ENCODE measurements at regions not wholly inside any gene's neighbourhood (a gene's known extent, or its start where the extent isn't known, plus 50 kb on each side); places are given as distances from the start of the nearest gene placed in this dataset.

DNA sequence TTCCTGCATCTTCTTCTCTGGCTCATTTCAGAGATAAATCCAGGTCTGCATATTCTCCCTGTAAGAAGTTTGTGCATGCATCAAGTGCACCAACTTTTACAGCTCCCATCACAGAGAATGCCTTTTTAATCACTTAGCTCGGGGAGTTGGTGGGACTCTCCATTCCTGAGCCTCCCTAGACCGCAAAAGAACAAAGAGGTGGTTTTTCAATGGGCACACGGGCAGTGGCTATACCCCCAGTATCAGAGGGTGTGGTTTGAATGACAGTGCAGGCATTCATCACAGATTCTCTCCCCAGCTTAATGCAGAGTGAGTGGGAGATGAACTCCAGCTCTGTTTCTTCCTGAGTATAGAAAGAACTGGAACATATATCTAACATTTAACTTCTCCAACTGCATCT lies 264.7 kb upstream of the NR4A3 start:
- H3K9me3 ChIP-seq = peaks cover 0 to 16% (median 0%) of the 10 kb centered on the region in 11 donors
- no peak overlapping the region for H3K27ac ChIP-seq
- intact Hi-C loops (cut with DNase I) = loop anchor here in 1 of 10 donors (10.0 kb wide), 1 partner anchor 72 kb away; no protein-coding TSS in a partner anchor
- peaks cover 0 to 2% (median 0%) of the 10 kb centered on the region in 9 donors for H3K4me1 ChIP-seq
- no peaks in the 10 kb centered on the region for H3K27me3 ChIP-seq
- DNase-seq (no peak), ATAC-seq (no peak)
- H3K36me3 ChIP-seq = no peaks in the 10 kb centered on the region
- no peak overlapping the region for H3K4me3 ChIP-seq
- WGBS, 2 donors = 69 to 77% methylated on average over 3 of the region's 3 CpGs
- TF ChIP-seq CTCF (IDR thresholded peaks at IDR 0.05) = no peak

GRCh38 chr9:99557816-99558215 lies 263.9 kb upstream of the NR4A3 start:
- no peaks in the 10 kb centered on the region for H3K36me3 ChIP-seq
- ATAC-seq = no peak
- 64 to 77% methylated on average over 2 of the region's 2 CpGs for WGBS, 2 donors
- TF ChIP-seq CTCF (IDR thresholded peaks at IDR 0.05) = no peak
- no peaks in the 10 kb centered on the region for H3K27me3 ChIP-seq
- no peak overlapping the region for H3K27ac ChIP-seq
- H3K9me3 ChIP-seq = peaks cover 0 to 14% (median 0%) of the 10 kb centered on the region in 11 donors
- intact Hi-C loops (cut with DNase I) = loop anchor here in 1 of 10 donors (10.0 kb wide), 1 partner anchor 73 kb away; no protein-coding TSS in a partner anchor
- H3K4me1 ChIP-seq = peaks cover 0 to 5% (median 0%) of the 10 kb centered on the region in 9 donors
- H3K4me3 ChIP-seq = no peak overlapping the region
- DNase-seq = no peak

- peaks cover 0 to 10% (median 0%) of the 10 kb centered on the region in 9 donors for H3K4me1 ChIP-seq
- H3K27me3 ChIP-seq = no peaks in the 10 kb centered on the region
- intact Hi-C loops (cut with DNase I) = loop anchor here in 5 of 10 donors (5.0 to 10.0 kb wide), 5 partner anchors 75 to 205 kb away; no protein-coding TSS in a partner anchor
- no peak for ATAC-seq
- no peaks in the 10 kb centered on the region for H3K36me3 ChIP-seq
- no peak for DNase-seq
- peaks cover 0 to 14% (median 0%) of the 10 kb centered on the region in 11 donors for H3K9me3 ChIP-seq
- no peak overlapping the region for H3K4me3 ChIP-seq
- H3K27ac ChIP-seq = no peak overlapping the region
- no peak for TF ChIP-seq CTCF (IDR thresholded peaks at IDR 0.05)
- WGBS, 2 donors = 74 to 89% methylated on average over 1 of the region's 1 CpG
Measured at GRCh38 chr9:99559776-99560175, 261.9 kb upstream of the NR4A3 start.

DNA sequence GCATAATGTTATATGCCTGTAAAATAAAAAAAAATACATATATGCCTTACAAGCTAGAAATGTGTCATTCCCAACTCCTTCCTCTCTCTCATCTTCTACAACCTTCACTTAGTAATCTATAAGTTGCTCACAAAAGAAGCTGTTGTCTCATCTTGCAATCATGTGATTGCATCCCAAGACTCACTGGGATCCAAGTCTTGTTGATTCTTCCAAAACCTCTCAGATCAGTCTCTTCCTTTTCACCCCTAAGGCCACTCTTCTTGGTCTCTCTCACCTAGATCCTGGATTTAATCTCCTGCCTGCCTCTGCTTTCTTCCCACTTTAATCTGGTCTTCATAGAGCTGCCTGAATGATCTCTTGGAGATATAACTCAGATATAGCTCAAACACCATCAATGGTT lies 261.1 kb upstream of the NR4A3 start:
- Histone ChIP-seq H3K27ac (peak overlapping the region in 4 of 10 donors; percentile 61 to 72 (median 64)), H3K4me3 (no peak overlapping the region), H3K9me3 (peaks cover 0 to 14% (median 0%) of the 10 kb centered on the region in 11 donors), H3K36me3 (no peaks in the 10 kb centered on the region), H3K27me3 (no peaks in the 10 kb centered on the region), H3K4me1 (peaks cover 0 to 18% (median 0%) of the 10 kb centered on the region in 9 donors)
- TF ChIP-seq CTCF (IDR thresholded peaks at IDR 0.05) = no peak
- intact Hi-C loops (cut with DNase I) = loop anchor here in 5 of 10 donors (5.0 to 10.0 kb wide), 4 partner anchors 108 to 206 kb away; no protein-coding TSS in a partner anchor
- no peak for ATAC-seq
- DNase-seq = no peak
